ENCODE measurements at regions not wholly inside any gene's neighbourhood (a gene's known extent, or its start where the extent isn't known, plus 50 kb on each side); places are given as distances from the start of the nearest gene placed in this dataset.

DNA sequence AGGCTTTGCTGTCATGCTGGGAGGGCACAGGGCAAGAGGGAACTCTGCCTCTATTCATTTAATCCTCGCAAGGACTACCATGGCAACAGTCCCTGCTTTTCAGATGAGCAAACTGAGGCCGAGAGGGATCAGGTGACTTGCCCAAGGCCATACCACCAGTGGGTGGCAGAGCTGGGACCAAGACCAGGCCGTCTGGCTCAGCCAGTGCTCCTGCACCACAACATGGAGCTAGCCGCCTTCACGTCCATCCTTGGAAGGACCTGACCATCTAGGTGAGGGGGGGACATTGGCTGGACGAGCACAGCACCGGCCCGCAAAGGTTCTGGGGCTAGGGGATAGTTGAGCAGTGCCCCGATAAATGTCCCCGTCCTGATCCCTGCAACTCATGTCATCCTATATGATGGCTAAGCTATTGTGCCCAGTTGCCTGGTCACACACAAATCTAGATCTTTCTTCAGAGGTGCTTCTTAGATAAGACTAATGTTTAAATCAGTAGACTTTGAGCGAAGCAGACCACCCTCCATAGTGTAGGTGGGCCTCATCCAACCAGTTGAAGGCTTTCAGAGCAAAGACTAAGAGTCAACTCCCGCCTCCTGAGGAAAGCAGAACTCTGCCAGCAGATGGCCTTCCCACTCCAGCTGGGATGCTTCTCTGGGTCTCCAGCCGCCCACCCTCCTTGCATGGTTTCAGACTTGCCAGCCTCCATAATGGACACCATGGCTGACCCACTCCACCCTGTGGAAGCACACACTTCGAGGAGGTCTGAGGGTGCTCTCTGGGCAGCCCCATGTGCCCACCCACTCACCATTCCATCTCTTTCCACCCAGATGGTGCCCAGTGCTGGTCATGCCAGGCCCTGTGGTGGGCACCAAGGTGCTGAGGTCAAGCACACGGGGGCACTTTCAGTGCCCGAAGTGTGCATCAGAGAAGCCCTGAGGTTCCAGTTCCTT lies 214.8 kb upstream of the RAB6C start:
- intact Hi-C loops (cut with micrococcal nuclease) (no loop called here), in situ Hi-C loops (cut with MboI) (no loop called here)
- DNase-seq (ENCODE audit: extremely low read depth in 1 of 4, low spot score in 3 of 4) (peak in 1 of 4 experiments; percentile 6), ATAC-seq (no peak; the same call in 2 of the 3 replicates), FAIRE-seq (no peak)
- TF ChIP-seq ZNF134 (CRISPR knock-in tag; conservative IDR thresholded peaks at IDR 0.05) = peak; percentile 81
- TF ChIP-seq LEF1 (IDR thresholded peaks at IDR 0.05) = no peak
- TF ChIP-seq CTCF (IDR thresholded peaks at IDR 0.05 in 2 of 3, conservative IDR thresholded peaks at IDR 0.05 in 1 of 3; ENCODE audit: insufficient read depth in 2 of 3, low read depth in 1 of 3, low read length in 3 of 3) = peak; percentile 4 to 23 (median 13); a peak in 1 of 6 replicates
- POLR2A ChIA-PET = interaction anchor here (1.2 kb wide), 1 partner anchor 16 kb away, joined by 3 read pairs; no protein-coding TSS in a partner anchor
- Histone ChIP-seq H3K4me3 (no peak overlapping the region), H3K9ac (ENCODE audit: insufficient read depth in 1 of 2, low read depth in 2 of 2, low read length in 2 of 2) (no peak overlapping the region), H3K9me1 (ENCODE audit: control insufficient read depth, insufficient read depth, low read length) (no peaks in the 10 kb centered on the region), H3K4me1 (replicated peaks in 1 of 2; ENCODE audit: control insufficient read depth in 2 of 2, insufficient read depth in 2 of 2, low read length in 2 of 2) (no peaks in the 10 kb centered on the region), H4K20me1 (replicated peaks; ENCODE audit: control insufficient read depth, insufficient read depth, low read length) (no peaks in the 10 kb centered on the region), H2AFZ (ENCODE audit: low read depth, low read length) (no peak overlapping the region), H3K36me3 (ENCODE audit: control insufficient read depth, insufficient read depth, low read length) (no peaks in the 10 kb centered on the region), H3K4me2 (ENCODE audit: insufficient read depth, low read length) (no peak overlapping the region), H3K27ac (ENCODE audit: extremely low read depth, low read depth, low read length) (no peak overlapping the region), H3K79me2 (ENCODE audit: control insufficient read depth, insufficient read depth, low read length) (no peaks in the 10 kb centered on the region), H3K27me3 (ENCODE audit: control insufficient read depth in 2 of 2, insufficient read depth in 2 of 2, low read length in 2 of 2) (peaks cover 0 to 69% of the 10 kb centered on the region in 2 experiments; a peak in 3 of 5 replicates), H3K9me3 (replicated peaks; ENCODE audit: control insufficient read depth, insufficient read depth, low read depth, low read length) (no peaks in the 10 kb centered on the region)
- BruUV-seq (replicated peaks) = no TSS peak
- 0% methylated on average over 16 of the region's 16 CpGs for WGBS (ENCODE audit: insufficient coverage, low coverage, missing lambda C conversion rate)
- CTCF ChIA-PET (ENCODE audit: low intra/inter-chr PET ratio) = no interaction called here
